H1 (cell line): ENCODE measurements at regions not wholly inside any gene's neighbourhood (a gene's known extent, or its start where the extent isn't known, plus 50 kb on each side); places are given as distances from the start of the nearest gene placed in this dataset.

Experiments
- GTF2F1 ChIP-seq: IDR thresholded peaks from 2 replicates; pipeline ENCODE4 v1.6.1; 2012; ENCODE audit warnings: low read depth, low read length, improper control_type of control experiment, borderline replicate concordance
- JUN ChIP-seq: IDR thresholded peaks from 2 replicates; pipeline ENCODE4 v1.6.1; 2011; ENCODE audit warnings: low read depth, mild to moderate bottlenecking, improper control_type of control experiment, low read length
- PHF8 ChIP-seq: fragments of 200-600 bp; sonication (generic); conservative IDR thresholded peaks from 2 replicates; pipeline ENCODE4 v1.7.1; 2012; ENCODE audit warnings: low read depth, mild to moderate bottlenecking, inconsistent platforms, low read length, moderate library complexity
- SUZ12 ChIP-seq: fragments of 200-600 bp; sonication (generic); IDR thresholded peaks from 2 replicates; pipeline ENCODE4 v1.6.1; 2012; ENCODE audit warnings: mild to moderate bottlenecking, inconsistent platforms, low read length, moderate library complexity, mixed read lengths

- TF ChIP-seq JUN (no peak), PHF8 (no peak), GTF2F1 (no peak), SUZ12 (no peak)
Observed at GRCh38 chr1:30190511-30191153, 532.8 kb downstream of the MATN1 start (continued).
